Uterus (tissue), 3 donors: ENCODE measurements at regions not wholly inside any gene's neighbourhood (a gene's known extent, or its start where the extent isn't known, plus 50 kb on each side); places are given as distances from the start of the nearest gene placed in this dataset.

ENCODE experiments used
- DNase-seq, 2 donors: peaks; one replicate each; pipeline ENCODE4 v3.0.0-alpha.2; 2019 to 2020
- H3K27ac ChIP-seq, 2 donors: fragments of 200-600 bp; sonication (generic); 1 replicate in 1 of 2; 2 replicates in 1 of 2; pipeline ENCODE4 v1.5.1; 2016 to 2018
- H3K27me3 ChIP-seq, 2 donors: fragments of 200-600 bp; sonication (generic); one replicate each; pipeline ENCODE4 v1.5.1; 2018 to 2019; ENCODE audit warnings: control low read depth in 1 of 2
- H3K36me3 ChIP-seq, 2 donors: fragments of 200-600 bp; sonication (generic); one replicate each; pipeline ENCODE4 v1.5.1; 2019; ENCODE audit warnings: control low read depth in 1 of 2
- H3K4me1 ChIP-seq, 2 donors: fragments of 200-600 bp; sonication (generic); one replicate each; pipeline ENCODE4 v1.5.1; 2018 to 2019; ENCODE audit warnings: control low read depth in 1 of 2
- H3K4me3 ChIP-seq, 2 donors: fragments of 200-600 bp; sonication (generic); 1 replicate in 1 of 2; 2 replicates in 1 of 2; pipeline ENCODE4 v1.5.1; 2018 to 2019; ENCODE audit warnings: mild to moderate bottlenecking in 1 of 2
- H3K9me3 ChIP-seq, 2 donors: fragments of 200-600 bp; sonication (generic); one replicate each; pipeline ENCODE4 v1.5.1; 2019; ENCODE audit warnings: control low read depth in 1 of 2
- CTCF ChIP-seq, 4 experiments: fragments of 200-600 bp in 2 of 4; fragments of 450-650 bp in 2 of 4; sonication (generic) in 2 of 4; IDR thresholded peaks; one replicate each; pipeline ENCODE4 v1.5.1; 2016 to 2019; ENCODE audit warnings: antibody characterized with exemption in 4 of 4, mild to moderate bottlenecking in 2 of 4, moderate library complexity in 1 of 4
- POLR2A ChIP-seq, 2 donors: fragments of 450-650 bp; IDR thresholded peaks; one replicate each; pipeline ENCODE4 v1.6.1; 2016; ENCODE audit warnings: antibody characterized with exemption in 2 of 2, mild to moderate bottlenecking in 1 of 2, moderate library complexity in 1 of 2
- intact Hi-C: fragments of 100-400 bp; cut with DNase I; formaldehyde crosslinking; loops from one replicate; pipeline ENCODE4 v1.15.1; 2023; ENCODE audit warnings: low total_unique reads
- donor health status: DM: yes; HTN: yes; CAD: no.

- Histone ChIP-seq H3K36me3 (no peaks in the 10 kb centered on the region), H3K27me3 (no peaks in the 10 kb centered on the region), H3K9me3 (no peaks in the 10 kb centered on the region), H3K27ac (no peak overlapping the region), H3K4me3 (no peak overlapping the region), H3K4me1 (no peaks in the 10 kb centered on the region)
- no peak for DNase-seq
- TF ChIP-seq POLR2A (IDR thresholded peaks at IDR 0.05): no peak
- no peak for TF ChIP-seq CTCF (IDR thresholded peaks at IDR 0.05)
- intact Hi-C loops: no loop called here
Measured at GRCh38 chr4:32506067-32506466, 1785.9 kb downstream of the PCDH7 start.

GRCh38 chr4:32519060-32519459 is 1798.9 kb downstream of the PCDH7 start:
- Histone ChIP-seq H3K4me3 (no peak overlapping the region), H3K4me1 (no peaks in the 10 kb centered on the region), H3K27ac (no peak overlapping the region), H3K36me3 (no peaks in the 10 kb centered on the region), H3K9me3 (no peaks in the 10 kb centered on the region), H3K27me3 (no peaks in the 10 kb centered on the region)
- TF ChIP-seq POLR2A (IDR thresholded peaks at IDR 0.05): no peak
- TF ChIP-seq CTCF (IDR thresholded peaks at IDR 0.05): no peak
- intact Hi-C loops: no loop called here
- no peak for DNase-seq

GRCh38 chr4:32525420-32525819 is 1805.3 kb downstream of the PCDH7 start:
- Histone ChIP-seq H3K4me3 (no peak overlapping the region), H3K27me3 (no peaks in the 10 kb centered on the region), H3K4me1 (no peaks in the 10 kb centered on the region), H3K27ac (no peak overlapping the region), H3K9me3 (no peaks in the 10 kb centered on the region), H3K36me3 (no peaks in the 10 kb centered on the region)
- intact Hi-C loops: no loop called here
- no peak for DNase-seq
- TF ChIP-seq CTCF (IDR thresholded peaks at IDR 0.05): no peak
- no peak for TF ChIP-seq POLR2A (IDR thresholded peaks at IDR 0.05)

- H3K27ac ChIP-seq: no peak overlapping the region
- H3K27me3 ChIP-seq: no peaks in the 10 kb centered on the region
- no peak overlapping the region for H3K4me3 ChIP-seq
- TF ChIP-seq CTCF (IDR thresholded peaks at IDR 0.05) (no peak), POLR2A (IDR thresholded peaks at IDR 0.05) (no peak)
- H3K4me1 ChIP-seq: no peaks in the 10 kb centered on the region
- no peaks in the 10 kb centered on the region for H3K9me3 ChIP-seq
- no peaks in the 10 kb centered on the region for H3K36me3 ChIP-seq
- no peak for DNase-seq
- intact Hi-C loops: no loop called here
Measured at GRCh38 chr4:32544846-32545245, 1824.7 kb downstream of the PCDH7 start.

- Histone ChIP-seq H3K4me3 (no peak overlapping the region), H3K4me1 (no peaks in the 10 kb centered on the region), H3K36me3 (no peaks in the 10 kb centered on the region), H3K27ac (no peak overlapping the region), H3K9me3 (no peaks in the 10 kb centered on the region), H3K27me3 (no peaks in the 10 kb centered on the region)
- intact Hi-C loops: no loop called here
- TF ChIP-seq CTCF (IDR thresholded peaks at IDR 0.05) (no peak), POLR2A (IDR thresholded peaks at IDR 0.05) (no peak)
- DNase-seq: no peak
Measured at GRCh38 chr4:32551943-32552342, 1831.8 kb downstream of the PCDH7 start.
